GM12865 (cell line): ENCODE measurements at regions not wholly inside any gene's neighbourhood (a gene's known extent, or its start where the extent isn't known, plus 50 kb on each side); places are given as distances from the start of the nearest gene placed in this dataset.

ENCODE experiments used
- DNase-seq: peaks from one replicate; pipeline ENCODE4 v3.0.0; 2010; ENCODE audit warnings: low read depth
- H3K4me3 ChIP-seq: 2 replicates; pipeline ENCODE4 v1.5.1; 2011; ENCODE audit warnings: mild to moderate bottlenecking, low read depth, low read length, control low read depth
- TF ChIP-seq, protein P1 (sequence below): IDR thresholded peaks from 2 replicates; pipeline ENCODE4 v1.5.1; 2011; ENCODE audit warnings: low read length, control low read depth, low read depth, inconsistent platforms; ENCODE audit not compliant: insufficient read depth; ENCODE audit errors: missing control alignments

DNA sequence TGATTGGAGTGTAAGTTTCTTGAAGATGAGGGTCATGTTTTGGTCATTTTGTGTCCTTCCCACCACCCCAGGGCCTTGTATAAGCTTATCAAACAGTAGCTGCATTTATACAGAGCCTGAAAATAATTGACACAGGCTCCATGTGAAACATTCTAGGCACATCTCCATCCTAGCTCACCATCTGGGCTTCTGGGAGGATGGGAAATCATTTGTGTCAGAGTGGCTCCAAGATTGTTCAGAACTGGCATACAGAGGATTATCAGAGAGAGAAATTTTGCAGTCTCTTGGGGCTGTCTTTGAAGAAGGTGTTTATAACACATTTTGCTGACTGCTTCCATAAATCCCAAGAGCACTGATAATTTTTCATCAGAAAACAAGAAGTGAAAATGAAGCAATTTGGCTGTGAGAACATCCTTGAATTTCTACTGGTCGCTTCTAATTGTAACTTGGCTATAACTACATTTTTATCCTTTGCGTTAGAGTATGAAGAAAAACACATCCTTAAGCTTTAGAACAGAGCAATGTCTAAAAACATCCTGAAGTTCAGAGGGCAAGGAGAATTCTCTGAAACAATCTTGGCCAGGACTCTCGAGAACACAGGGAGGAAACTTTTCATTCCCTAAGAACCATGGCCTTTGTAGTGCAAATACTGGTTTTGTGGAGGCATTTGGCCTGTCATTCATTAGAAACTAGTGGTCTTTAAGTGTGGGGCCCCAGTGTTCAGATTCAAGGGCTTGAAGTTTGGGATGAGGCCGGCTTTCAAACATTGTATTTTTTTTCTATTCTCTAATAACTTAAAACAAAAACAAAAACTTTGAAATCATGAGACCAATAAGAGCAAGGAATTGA is 151.1 kb downstream of the DACT1 start:
- DNase-seq = no peak
- TF ChIP-seq, protein P1, sequence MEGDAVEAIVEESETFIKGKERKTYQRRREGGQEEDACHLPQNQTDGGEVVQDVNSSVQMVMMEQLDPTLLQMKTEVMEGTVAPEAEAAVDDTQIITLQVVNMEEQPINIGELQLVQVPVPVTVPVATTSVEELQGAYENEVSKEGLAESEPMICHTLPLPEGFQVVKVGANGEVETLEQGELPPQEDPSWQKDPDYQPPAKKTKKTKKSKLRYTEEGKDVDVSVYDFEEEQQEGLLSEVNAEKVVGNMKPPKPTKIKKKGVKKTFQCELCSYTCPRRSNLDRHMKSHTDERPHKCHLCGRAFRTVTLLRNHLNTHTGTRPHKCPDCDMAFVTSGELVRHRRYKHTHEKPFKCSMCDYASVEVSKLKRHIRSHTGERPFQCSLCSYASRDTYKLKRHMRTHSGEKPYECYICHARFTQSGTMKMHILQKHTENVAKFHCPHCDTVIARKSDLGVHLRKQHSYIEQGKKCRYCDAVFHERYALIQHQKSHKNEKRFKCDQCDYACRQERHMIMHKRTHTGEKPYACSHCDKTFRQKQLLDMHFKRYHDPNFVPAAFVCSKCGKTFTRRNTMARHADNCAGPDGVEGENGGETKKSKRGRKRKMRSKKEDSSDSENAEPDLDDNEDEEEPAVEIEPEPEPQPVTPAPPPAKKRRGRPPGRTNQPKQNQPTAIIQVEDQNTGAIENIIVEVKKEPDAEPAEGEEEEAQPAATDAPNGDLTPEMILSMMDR = no peak
- H3K4me3 ChIP-seq = no peak overlapping the region

DNA sequence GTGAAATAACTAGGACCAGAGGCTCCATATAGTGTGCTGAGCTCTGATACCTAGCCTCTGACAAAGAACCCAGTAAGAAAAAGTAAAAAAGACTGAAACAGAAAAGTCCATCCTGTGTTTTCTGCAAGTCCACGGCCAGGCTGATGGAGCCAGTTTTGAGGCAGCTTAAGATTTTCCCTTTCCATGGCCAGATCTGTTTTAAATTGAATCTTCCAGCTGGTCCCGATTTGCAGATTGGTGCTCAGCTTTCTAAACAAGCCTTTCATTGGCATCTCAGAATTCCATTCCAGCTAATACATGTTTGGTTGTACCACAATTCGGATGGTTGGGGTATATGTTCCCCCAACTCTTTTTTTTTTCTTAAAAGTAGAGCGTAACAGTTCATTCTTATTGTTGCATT is 152.0 kb downstream of the DACT1 start:
- TF ChIP-seq, protein P1 = no peak
- H3K4me3 ChIP-seq = no peak overlapping the region
- no peak for DNase-seq

DNA sequence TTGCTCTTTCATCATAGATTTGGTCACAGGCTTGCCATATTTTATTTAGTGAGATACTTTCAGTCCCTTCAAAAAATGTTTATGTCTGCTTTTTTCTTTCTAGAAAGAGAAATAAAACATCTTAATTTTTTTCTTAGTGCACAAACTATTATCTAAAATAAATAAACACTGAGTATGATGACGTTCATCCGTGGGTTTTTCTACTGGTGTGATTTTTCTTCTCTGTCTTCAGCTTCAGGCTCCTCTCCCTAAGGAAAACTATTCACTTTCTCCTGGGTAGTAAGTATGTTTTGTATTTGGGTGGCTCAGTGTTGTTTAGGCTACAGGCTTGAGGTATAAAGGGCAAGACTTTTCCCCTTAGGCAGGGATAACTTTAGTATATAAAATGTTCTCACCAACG is 154.7 kb downstream of the DACT1 start:
- H3K4me3 ChIP-seq = no peak overlapping the region
- DNase-seq = no peak
- TF ChIP-seq, protein P1 = no peak

DNA sequence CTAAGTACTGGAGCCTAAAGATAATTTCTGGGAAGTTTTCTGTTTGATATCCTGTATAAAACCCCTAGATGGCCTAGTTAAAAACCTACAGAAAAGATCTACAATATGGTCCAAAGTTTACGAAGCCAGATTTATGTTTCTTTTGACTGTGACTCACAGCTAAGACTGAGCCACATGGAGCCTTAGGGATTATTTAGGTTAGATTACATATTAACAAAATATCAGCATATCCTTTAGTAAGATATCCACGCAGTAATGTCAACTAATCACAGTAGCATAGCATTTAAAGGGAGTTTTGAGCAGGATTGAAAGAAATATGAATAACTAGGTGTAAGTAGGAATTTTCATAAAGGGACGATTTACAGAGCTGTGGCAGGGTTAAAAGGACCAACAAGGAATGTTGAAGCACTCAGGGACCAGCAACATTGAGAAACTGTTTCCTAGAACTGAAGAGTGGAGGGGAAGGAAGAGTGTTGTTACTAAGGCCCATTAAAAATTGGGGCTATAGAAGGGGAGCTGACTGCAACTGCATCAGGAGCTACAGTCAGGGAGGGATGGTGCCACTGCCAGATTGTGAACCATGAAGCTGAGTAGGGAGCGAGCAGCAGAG is 155.5 kb downstream of the DACT1 start:
- TF ChIP-seq, protein P1 = no peak
- DNase-seq = no peak
- no peak overlapping the region for H3K4me3 ChIP-seq

DNA sequence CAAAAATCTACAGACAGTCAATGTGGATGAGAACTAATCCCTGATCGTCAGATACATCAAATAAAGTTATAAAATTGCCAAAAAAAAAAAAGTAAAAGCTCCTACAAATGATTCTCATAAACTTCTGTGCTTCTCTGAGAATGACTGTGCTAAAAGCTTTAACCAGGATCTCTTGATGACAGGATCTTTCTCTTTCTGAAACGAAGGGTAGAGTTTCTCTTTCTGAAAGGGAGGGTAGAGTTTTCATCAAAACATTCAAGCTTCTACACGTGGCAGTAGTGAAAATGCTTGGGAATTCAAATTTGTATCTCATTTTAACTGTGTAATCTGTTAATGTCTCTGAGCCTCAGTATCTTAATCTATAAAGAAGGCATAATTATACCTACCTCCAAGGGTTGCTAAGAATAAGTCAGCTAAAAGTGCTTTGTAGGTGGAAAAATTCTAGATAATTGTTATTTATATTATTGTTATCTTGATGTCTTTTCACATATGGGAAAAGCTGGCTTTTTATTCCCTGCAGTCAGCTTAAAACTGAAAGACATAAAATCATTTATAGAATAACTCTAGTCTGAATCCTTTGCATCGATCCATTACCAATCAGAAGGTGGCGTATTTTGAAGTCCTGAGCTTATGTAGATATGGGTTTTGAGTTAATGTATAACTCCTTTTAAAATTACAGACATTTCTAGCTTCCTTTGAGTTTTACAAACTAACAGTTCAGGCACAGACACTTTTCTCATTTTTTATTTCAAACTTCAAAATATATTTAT is 157.4 kb downstream of the DACT1 start:
- TF ChIP-seq, protein P1 = no peak
- DNase-seq = peak; percentile 56
- H3K4me3 ChIP-seq = no peak overlapping the region

DNA sequence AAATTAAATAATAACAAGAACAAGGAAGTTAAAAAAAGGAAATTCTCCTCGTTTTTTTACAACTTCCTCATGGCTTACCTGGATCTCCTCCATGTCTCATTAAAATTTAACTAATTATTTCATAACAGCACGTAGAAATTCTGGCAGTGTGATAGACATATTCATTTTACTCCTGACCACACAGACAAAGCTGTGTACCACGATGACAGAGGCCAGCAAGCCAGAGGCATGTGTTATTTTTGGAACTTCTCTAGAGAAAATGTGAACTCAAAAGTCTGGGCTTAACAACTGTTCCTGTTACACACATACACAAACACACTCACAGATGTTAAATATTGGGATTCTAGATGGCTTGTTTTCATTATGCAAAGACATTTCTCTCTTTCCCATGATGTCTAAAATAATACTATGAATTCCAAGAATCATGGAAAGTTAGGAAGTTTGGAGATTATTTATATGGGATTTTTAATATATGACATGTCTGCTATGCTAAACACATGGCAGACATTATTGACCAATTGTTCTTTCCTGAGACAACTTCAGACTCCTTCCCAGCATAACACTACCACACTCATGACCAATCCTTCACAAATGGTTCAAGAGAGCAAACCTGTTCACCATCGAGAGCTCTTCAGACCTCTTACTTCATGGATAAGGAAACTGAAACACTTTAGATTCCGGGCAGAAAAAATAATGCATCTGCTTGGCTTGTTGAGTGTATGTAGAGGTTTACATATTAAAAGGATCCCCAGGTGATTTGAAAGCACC is 158.7 kb downstream of the DACT1 start:
- H3K4me3 ChIP-seq = no peak overlapping the region
- TF ChIP-seq, protein P1 = no peak
- DNase-seq = peak; percentile 56
